Kasumi-1 (cell line): ENCODE measurements at regions not wholly inside any gene's neighbourhood (a gene's known extent, or its start where the extent isn't known, plus 50 kb on each side); places are given as distances from the start of the nearest gene placed in this dataset.
A peak's percentile ranks its signal among the peaks of the same experiment; 100 is the strongest.

Source experiments
- DNase-seq, 2 experiments: peaks; one replicate each; lab custom pipeline; 2025; lab: John Stamatoyannopoulos, UW

GRCh38 chr21:25422610-25423608, 184.4 kb downstream of the MRPL39 start:
- no peak for DNase-seq

GRCh38 chr21:25421321-25422028, 185.8 kb downstream of the MRPL39 start:
- peak; percentile 69 to 79 for DNase-seq

DNA sequence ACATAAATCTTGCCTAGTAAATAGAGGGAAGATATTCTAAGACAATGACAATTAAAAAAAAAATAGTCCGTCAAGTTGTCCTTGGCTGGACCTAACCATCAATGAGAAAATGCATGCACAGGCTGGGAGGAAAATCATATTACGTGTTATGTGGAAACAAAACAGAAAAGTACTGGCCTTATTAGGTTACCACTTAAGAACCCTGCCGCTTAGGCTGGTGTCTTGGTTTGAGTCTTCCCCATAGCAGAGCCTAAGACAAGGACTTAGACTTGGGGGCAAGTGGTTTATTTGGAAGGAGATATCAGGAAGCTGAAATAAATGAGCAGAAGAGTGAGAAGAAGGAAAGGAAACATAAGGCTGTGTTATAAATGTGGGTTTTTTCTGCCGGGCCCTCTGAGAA, 186.4 kb downstream of the MRPL39 start:
- DNase-seq, result no peak

DNA sequence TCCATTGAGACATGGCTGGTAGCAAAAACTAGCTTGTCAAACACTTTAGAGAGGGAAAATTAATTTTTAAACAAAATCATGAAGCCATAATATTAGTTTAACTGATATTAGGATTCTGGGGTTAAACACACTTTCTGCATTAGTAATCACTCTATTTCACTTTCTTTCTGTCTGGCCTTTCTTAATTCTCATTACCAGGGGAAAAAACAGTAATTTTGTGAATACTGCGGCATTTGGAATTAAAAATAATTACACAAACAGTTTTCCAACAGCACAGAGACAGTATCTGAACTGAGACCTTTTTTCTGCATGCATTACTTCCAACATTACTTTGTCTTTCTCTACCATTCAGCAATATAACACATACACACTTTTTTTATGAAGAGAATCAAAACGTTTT, 190.6 kb downstream of the MRPL39 start:
- DNase-seq, result no peak

DNA sequence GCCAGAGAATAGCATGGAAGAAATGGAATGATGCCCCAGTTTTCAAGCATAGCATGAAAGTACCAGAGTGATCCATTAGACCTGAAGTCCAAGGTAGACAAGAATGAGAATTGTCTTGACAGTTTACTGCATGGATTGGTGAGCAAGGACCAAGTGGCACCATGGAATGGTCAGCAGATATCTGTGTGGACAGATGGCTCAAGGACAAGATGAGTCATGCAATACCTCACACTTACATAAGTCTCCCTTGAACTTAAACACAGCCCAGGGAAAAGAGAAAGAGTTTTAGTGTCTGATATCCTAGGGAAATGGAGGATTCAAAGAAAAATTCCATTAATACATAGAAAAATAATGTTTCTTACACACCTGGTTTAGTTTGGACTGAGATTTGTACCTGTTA, 195.2 kb downstream of the MRPL39 start:
- DNase-seq, result no peak

DNA sequence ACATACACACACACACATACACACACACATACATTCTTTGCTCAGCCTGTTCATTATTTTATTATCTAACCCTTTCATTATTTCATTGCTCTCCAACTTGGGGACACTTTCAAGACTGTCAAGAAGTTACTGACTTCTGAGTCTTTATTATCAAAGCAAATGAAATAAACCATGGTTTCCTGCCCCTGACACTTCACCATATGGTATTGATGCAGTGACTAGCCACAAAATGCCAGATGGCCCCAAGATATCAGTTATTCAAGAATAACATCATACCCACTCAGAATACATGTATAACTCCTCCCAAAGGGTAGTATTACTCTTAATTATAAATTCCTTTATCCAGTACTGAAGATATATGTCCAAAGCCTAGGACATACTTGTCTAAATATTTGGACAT, 197.3 kb downstream of the MRPL39 start:
- DNase-seq, result no peak

- DNase-seq, result no peak
These were observed 198.6 kb downstream of the MRPL39 start for GRCh38 chr21:25408666-25409065.

DNA sequence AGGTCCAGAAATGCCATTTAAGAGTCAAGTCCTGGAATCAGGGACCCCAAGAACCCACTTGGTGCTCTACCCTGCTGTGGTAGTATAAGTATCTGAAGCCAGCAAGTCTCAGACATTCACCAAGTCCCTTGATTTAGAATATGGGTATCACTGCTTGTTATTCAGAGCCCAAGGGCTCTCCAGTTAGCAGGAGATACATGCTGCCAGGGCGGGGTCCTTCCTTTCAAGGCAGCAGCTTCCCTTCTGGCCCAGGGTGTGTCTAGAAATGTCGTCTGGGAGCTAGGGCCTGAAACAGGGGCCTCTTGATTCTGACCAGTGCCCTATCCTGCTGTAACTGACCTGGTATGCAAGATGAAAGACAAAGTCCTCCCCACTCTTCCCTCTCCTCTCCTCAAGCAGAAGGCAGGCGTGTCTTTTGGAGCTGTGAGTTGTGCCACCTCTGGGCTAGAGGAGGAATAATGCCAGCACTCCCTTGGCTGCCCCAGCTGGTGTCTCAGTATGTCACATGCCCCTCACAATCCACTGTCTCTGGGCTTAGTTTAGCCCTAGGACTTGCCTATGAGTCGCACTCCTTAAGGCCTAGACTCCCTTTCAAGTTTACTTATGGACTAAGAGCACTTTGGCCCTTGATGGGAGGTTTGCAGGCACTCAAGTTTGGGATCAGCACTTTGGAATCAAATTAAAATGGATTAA, 200.2 kb downstream of the MRPL39 start:
- DNase-seq, result no peak

DNA sequence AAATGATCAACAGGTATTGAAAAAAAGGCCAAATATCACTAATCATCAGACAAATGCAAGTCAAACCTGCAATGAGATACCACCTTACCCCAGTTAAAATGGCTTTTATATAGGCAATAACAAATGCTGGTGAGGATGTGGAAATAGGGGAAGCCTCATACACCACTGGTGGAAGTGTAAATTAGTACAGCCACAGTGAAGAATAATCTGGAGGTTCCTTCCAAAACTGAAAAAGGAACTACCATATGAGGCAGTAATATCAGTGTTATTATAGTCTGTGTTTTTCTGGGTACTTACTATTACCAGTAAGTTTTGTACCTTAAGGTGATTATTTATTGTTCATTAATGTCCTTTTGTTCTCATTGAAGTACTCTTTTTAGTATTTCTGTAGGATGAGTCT, 201.3 kb downstream of the MRPL39 start:
- DNase-seq, result peak; percentile 13 to 38

GRCh38 chr21:25402134-25402961, 204.9 kb downstream of the MRPL39 start:
- no peak for DNase-seq

- DNase-seq, result no peak
These were observed 206.9 kb downstream of the MRPL39 start for GRCh38 chr21:25400427-25400826.

DNA sequence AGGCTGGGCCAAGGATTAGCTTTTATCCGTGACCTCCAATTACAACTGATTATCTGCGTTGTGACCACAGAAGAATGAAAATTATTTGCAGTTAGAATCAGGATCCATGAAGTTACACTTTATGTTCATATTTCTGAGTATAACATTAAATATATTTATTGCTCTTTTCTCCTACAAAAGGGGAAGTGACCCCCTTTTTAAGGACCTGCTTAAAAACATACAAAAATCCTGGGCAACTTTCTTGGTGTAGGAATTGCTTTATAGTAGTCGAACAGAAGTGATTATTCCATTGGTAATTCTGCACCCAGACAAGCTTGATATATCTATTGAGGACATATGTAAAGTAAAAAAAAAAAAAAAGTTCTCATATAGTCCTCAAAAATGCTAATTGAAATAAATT, 208.7 kb downstream of the MRPL39 start:
- DNase-seq, result no peak

GRCh38 chr21:25396135-25396711, 211.1 kb downstream of the MRPL39 start:
- DNase-seq, result no peak

DNA sequence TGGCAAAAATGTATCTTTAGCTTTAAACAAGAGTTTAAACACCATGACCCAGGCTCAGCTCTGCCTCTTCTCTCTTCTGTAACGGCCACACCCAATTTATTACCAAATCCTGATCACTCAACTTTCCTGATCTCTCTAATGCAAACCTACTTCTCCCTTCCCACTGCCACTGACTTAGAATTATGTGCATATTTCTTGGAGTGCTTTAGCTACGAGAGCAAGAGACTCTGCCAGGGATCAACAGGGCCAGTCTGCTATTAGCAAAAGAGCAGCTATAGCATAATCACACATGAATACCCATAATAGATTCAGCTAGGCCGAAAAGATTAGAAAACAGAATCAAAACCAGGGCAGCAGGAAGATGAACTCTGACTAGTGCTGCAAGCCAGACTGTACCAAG, 215.5 kb downstream of the MRPL39 start:
- no peak for DNase-seq

DNA sequence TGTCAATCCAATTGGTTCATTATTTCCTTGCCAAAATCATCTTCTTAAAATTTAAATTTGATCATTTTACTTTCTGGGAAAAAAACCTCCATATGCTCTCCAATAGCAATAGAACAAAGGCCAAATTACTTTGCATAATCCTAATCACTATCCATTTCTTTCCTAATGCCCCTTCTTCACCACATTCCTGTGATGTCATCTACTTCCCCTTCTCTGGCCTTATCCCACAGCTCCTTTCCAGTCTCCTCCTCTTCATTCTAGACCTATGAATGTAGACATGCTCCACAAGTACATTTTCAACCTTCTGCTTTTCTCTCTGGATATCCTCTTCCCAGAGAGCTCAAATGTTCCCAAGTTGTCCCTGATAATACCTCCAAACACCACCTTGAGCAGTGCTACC, 216.6 kb downstream of the MRPL39 start:
- DNase-seq, result no peak

DNA sequence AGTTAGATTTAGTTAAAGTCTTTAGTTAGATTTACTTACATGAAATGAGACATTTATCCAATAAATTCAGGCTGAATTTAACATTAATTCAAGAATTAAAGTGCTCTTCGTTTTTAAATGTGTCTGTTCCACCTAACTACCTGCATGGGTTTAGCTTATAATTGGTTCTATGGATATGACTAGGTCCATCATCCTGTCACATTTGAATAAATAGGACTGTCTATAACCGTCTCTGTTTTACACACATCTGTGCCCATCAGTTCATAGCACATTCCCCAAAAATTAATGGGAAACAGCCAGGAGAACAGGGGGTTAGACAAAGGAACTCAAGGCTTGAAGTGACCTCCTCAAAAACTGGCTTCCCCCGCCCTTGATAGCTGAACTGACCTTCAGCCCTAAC, 219.6 kb downstream of the MRPL39 start:
- no peak for DNase-seq

GRCh38 chr21:25385911-25386474, 221.3 kb downstream of the MRPL39 start:
- DNase-seq, result peak; percentile 68 to 78

- DNase-seq, result no peak
These were observed 221.9 kb downstream of the MRPL39 start for GRCh38 chr21:25385341-25385740.

DNA sequence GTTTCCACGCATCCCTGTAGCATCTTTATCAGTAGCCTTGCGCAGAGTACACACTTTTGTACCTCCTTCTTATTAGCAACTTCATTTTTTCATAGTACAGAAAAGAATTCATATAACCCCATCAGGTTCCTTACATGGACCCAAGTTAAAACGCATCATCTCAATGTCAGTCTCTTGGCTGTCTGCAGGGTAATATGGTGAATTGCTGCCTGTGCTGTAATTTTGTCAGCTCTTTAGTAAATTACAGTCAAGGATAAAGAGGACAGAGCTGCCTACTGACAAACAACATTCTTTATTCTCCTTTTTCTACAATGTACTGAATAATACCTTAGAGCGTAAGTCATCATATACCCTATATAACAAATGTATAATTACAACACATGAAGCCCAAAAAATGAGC, 222.5 kb downstream of the MRPL39 start:
- no peak for DNase-seq

- DNase-seq, result no peak
These were observed 223.7 kb downstream of the MRPL39 start for GRCh38 chr21:25383545-25383944.

DNA sequence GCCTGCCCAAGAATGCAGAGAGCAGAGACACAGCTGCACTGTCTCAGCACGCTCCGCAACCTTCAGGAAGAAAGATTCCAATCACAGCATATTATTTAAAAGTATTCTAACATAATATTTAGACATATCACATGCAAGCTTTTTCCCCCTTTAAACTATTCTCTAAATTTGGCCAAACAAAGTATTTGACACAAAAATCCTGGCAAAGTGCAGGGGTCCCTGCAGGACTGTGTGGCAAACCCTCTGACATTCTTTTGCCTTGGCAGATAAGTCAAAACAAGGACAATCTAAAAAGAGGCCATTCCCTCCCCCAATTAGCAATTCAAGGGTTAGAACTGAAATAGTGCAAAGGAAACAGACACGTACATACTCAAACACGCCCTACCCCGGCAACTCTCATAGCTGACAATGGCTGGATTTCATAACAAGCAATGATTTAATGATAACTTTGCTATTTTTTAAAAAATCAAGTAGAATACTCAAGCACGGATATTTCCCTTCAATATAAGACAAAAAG, 225.3 kb downstream of the MRPL39 start:
- DNase-seq, result no peak
